ENCODE measurements at regions not wholly inside any gene's neighbourhood (a gene's known extent, or its start where the extent isn't known, plus 50 kb on each side); places are given as distances from the start of the nearest gene placed in this dataset.
"Not testable (repeated sequence)": the region's sequence is repeated elsewhere in the genome, so short reads cannot be mapped to it uniquely, and the experiment has no call there.

DNA sequence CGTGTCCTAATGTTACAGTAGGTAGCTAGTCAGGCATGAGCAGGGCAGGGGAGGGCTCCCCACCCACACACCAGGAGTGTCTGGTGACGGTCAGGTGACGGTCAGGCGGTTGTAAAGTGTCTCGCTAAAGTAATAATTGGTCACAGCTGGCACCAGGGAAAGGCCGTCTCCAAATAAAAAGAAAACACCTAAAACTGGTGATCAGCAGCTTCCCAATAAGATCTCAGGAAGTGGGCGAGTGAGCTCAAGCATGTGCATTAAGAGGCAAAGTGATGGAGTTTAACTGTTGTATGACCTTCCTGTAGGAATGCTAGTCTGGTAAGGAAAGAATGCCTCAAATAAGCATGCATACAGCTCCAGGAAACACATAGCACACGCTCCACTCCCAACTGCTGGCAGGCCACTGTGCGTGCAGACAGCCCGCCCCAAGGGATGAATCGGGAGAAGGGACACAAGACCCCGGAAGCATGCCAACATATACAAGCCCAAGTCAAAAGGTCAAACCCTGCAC is 177.1 kb downstream of the RNF144A start:
- H3K27ac ChIP-seq (ENCODE audit: low read length), result no peak overlapping the region
- no peaks in the 10 kb centered on the region for H3K9me3 ChIP-seq (ENCODE audit: control insufficient read depth, low read depth, low read length)
- H3K36me3 ChIP-seq (ENCODE audit: control insufficient read depth, insufficient read depth, low read length), result no peaks in the 10 kb centered on the region
- H3K4me1 ChIP-seq (ENCODE audit: control insufficient read depth, insufficient read depth, low read length), result peaks cover 6% of the 10 kb centered on the region
- DNase-seq, result peak in 1 of 2 donors; percentile 27
- no peaks in the 10 kb centered on the region for H3K27me3 ChIP-seq (ENCODE audit: control insufficient read depth, insufficient read depth, low read length)
- H3K4me3 ChIP-seq (ENCODE audit: low read length), result no peak overlapping the region
- WGBS (ENCODE audit: insufficient coverage, low lambda C conversion rate), result no CpG with 5 or more reads among the region's 12 CpGs

DNA sequence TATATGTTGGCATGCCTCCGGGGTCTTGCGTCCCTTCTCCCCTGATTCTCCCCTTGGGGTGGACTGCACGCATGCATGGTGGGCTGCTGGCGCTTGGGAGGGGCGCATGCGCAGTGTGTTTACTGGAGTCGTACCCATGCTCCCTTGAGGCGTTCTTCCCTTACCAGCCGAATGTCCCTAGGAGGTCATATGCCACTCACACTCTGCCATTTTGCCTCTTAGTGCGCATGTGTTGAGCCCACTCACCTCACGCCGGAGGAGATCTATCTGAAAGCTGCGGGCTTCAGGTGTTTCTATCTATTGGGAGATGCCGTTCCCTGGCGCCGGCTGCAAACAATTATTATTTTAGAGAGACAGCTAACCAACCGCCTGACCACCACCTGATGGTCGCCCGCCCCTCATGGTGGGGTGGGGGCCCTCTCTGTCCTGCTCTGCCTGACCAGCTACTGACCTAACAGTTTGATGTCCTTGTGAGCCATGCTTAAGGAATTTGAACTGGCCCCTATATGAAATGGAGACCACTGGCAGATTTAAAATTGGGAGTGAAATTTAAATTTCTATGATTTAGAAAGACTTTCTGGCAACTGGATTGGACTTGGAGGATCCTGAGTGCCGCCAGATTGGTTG is 179.6 kb downstream of the RNF144A start:
- Histone ChIP-seq H3K9me3 (ENCODE audit: control insufficient read depth, low read depth, low read length) (no peaks in the 10 kb centered on the region), H3K36me3 (ENCODE audit: control insufficient read depth, insufficient read depth, low read length) (no peaks in the 10 kb centered on the region), H3K4me1 (ENCODE audit: control insufficient read depth, insufficient read depth, low read length) (peaks cover 6% of the 10 kb centered on the region), H3K27ac (ENCODE audit: low read length) (no peak overlapping the region), H3K27me3 (ENCODE audit: control insufficient read depth, insufficient read depth, low read length) (no peaks in the 10 kb centered on the region), H3K4me3 (ENCODE audit: low read length) (no peak overlapping the region)
- no peak for DNase-seq
- WGBS (ENCODE audit: insufficient coverage, low lambda C conversion rate), result no CpG with 5 or more reads among the region's 20 CpGs

DNA sequence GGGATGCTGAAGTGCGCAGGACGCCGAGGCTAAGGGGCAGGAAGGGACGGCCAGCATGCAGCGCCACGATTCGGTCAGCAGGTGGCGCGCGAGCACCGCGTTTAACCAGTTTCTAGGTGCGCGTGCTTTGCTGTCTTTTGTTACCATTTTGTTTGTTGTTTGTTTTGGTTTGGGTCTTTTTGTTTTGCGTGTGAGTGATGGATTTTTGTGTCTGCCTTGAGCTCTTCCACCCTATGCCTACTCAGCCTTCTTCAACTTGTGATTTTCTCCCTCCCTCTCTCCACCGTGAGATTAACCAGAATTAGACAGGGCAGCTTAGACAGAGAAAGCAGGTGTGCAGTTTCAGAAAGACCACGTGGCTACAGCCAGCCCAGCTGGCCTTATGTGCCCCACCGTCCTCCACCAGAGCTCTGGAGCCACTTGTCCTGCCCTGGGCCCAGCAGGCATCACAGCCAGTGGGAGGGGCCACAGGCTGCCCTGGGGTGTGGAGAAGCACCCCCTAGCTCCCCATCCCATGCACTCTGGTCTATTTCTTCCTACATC is 180.2 kb downstream of the RNF144A start:
- Histone ChIP-seq H3K4me3 (ENCODE audit: low read length) (no peak overlapping the region), H3K4me1 (ENCODE audit: control insufficient read depth, insufficient read depth, low read length) (peaks cover 6% of the 10 kb centered on the region), H3K27me3 (ENCODE audit: control insufficient read depth, insufficient read depth, low read length) (no peaks in the 10 kb centered on the region), H3K27ac (ENCODE audit: low read length) (no peak overlapping the region), H3K9me3 (ENCODE audit: control insufficient read depth, low read depth, low read length) (no peaks in the 10 kb centered on the region), H3K36me3 (ENCODE audit: control insufficient read depth, insufficient read depth, low read length) (no peaks in the 10 kb centered on the region)
- no CpG with 5 or more reads among the region's 18 CpGs for WGBS (ENCODE audit: insufficient coverage, low lambda C conversion rate)
- peak; percentile 41 to 62 for DNase-seq

DNA sequence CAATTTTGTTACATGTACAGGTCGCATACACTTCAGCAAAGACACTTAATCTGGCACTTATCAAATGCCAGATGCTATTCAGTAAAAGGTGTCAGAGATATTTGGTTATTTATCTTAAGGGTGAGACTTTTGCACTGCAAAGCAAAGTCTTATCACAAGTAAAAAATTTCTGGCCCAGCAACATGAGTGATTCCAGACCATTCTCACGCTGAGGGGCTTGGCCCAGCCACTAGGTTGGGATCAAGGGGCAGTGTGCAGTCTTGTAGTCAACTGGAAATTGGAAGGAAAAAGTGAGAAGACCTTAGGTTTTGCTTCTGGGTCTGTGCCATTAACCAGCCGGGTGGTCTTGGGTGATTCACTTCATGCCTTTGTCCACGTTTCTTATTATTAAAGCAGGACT is 181.6 kb downstream of the RNF144A start:
- DNase-seq, result no peak
- no peak overlapping the region for H3K4me3 ChIP-seq (ENCODE audit: low read length)
- WGBS (ENCODE audit: insufficient coverage, low lambda C conversion rate), result no CpG with 5 or more reads among the region's 4 CpGs

DNA sequence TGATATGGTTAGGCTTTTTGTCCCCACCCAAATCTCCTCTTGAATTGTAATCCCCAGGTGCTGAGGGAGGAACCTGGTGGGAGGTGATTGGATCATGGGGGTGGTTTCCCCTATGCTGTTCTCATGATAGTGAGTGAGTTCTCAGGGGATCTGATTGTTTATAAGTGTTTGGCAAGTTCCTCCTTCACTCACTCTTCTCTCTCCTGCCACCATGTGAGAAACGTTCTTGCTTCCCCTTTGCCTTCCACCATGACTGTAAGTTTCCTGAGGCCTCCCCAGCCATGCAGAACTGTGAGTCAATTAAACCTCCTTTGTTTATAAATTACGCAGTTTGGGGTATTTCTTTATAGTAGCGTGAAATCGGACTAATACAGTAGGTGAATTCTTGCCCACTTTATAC is 182.5 kb downstream of the RNF144A start:
- not testable (repeated sequence) for H3K4me1 ChIP-seq (ENCODE audit: control insufficient read depth, insufficient read depth, low read length); H3K36me3 ChIP-seq (ENCODE audit: control insufficient read depth, insufficient read depth, low read length); H3K9me3 ChIP-seq (ENCODE audit: control insufficient read depth, low read depth, low read length); H3K4me3 ChIP-seq (ENCODE audit: low read length); H3K27me3 ChIP-seq (ENCODE audit: control insufficient read depth, insufficient read depth, low read length); DNase-seq; H3K27ac ChIP-seq (ENCODE audit: low read length)
- WGBS (ENCODE audit: insufficient coverage, low lambda C conversion rate), result 100% methylated on average over 2 of the region's 4 CpGs

More for the DNA sequence above, 181.6 kb downstream of the RNF144A start:
- Histone ChIP-seq H3K27ac (ENCODE audit: low read length) (no peak overlapping the region), H3K27me3 (ENCODE audit: control insufficient read depth, insufficient read depth, low read length) (no peaks in the 10 kb centered on the region), H3K9me3 (ENCODE audit: control insufficient read depth, low read depth, low read length) (no peaks in the 10 kb centered on the region), H3K4me1 (ENCODE audit: control insufficient read depth, insufficient read depth, low read length) (peaks cover 6% of the 10 kb centered on the region), H3K36me3 (ENCODE audit: control insufficient read depth, insufficient read depth, low read length) (no peaks in the 10 kb centered on the region)

DNA sequence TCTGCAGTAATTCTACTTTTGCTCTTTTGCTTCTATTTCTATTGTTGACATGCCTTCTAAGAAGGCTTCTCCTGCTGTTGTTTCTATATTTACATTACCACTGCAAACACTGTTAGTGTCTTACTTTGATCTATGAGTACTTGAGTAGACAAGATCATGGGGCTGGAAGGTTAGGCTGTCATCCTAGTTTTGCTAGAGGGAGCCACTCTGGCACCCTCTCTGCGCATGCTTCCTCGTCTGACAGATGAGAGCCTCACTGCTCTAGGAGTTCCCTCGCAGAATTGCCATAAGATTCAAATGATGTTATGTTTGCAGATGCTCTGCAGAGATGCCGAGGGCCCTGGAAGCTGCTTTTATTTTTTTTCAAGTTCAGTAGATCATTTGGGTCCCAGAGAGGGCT is 185.6 kb downstream of the RNF144A start:
- no peak for DNase-seq
- Histone ChIP-seq H3K36me3 (ENCODE audit: control insufficient read depth, insufficient read depth, low read length) (no peaks in the 10 kb centered on the region), H3K4me1 (ENCODE audit: control insufficient read depth, insufficient read depth, low read length) (no peaks in the 10 kb centered on the region), H3K27me3 (ENCODE audit: control insufficient read depth, insufficient read depth, low read length) (no peaks in the 10 kb centered on the region), H3K9me3 (ENCODE audit: control insufficient read depth, low read depth, low read length) (no peaks in the 10 kb centered on the region), H3K4me3 (ENCODE audit: low read length) (no peak overlapping the region), H3K27ac (ENCODE audit: low read length) (no peak overlapping the region)
- WGBS (ENCODE audit: insufficient coverage, low lambda C conversion rate), result no CpG with 5 or more reads among the region's 4 CpGs

DNA sequence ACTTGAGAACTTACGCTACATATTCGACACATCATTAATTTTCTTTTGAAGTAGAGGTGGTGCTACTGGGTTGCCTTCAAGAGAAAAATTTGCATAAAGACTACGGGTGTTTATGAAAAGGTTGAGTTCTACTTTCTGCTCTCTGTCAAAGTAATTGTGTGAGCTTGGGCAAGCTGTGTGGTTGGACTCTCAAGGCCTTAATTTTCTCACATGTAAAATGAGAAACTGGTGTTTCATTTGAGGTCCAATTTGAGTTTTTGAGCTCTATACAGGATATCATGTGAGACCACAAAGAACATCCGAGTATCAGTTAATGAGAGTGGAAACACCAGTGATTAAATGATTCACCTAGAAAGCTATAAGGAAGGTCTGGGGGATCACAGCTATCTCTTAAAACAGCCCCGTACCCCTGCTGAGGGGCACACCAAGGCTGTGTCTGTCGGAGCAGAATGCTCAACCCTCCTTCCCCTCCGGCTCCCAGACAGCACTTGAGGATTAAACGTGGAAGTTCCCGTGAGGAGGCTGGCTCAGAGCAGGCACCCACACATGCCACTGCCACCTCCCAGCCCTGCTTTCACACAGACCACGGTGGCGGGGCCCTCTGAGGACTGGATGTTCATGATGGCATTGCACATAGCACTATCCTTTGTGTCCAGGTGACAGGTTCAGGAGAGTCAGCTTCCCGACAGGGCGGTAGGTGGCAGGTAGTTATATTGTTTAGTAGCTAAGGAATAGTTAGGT is 191.8 kb downstream of the RNF144A start:
- H3K9me3 ChIP-seq (ENCODE audit: control insufficient read depth, low read depth, low read length), result no peaks in the 10 kb centered on the region
- no peaks in the 10 kb centered on the region for H3K27me3 ChIP-seq (ENCODE audit: control insufficient read depth, insufficient read depth, low read length)
- H3K4me3 ChIP-seq (ENCODE audit: low read length), result no peak overlapping the region
- no peaks in the 10 kb centered on the region for H3K4me1 ChIP-seq (ENCODE audit: control insufficient read depth, insufficient read depth, low read length)
- H3K27ac ChIP-seq (ENCODE audit: low read length), result no peak overlapping the region
- no peaks in the 10 kb centered on the region for H3K36me3 ChIP-seq (ENCODE audit: control insufficient read depth, insufficient read depth, low read length)
- no peak for DNase-seq
- WGBS (ENCODE audit: insufficient coverage, low lambda C conversion rate), result 86% methylated on average over 1 of the region's 13 CpGs

DNA sequence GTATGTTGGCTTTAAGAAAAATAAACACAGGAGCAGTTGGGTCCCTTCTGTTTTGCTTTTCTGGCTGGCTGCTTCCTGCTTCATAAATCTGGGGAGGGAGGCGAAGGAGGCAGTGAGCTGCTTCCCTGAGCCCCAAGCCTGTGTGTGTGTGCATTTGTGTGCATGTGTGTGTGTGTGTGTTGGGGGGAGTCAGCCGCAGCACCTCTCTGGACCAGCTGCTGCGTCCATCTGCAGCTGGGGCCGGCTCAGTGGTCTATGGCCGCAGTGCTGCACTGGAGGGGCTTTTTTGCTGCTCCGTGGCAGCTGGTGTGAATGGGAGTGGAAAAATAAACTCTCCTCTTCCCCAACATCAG is 192.3 kb downstream of the RNF144A start:
- Histone ChIP-seq H3K27me3 (ENCODE audit: control insufficient read depth, insufficient read depth, low read length) (no peaks in the 10 kb centered on the region), H3K4me3 (ENCODE audit: low read length) (no peak overlapping the region), H3K9me3 (ENCODE audit: control insufficient read depth, low read depth, low read length) (no peaks in the 10 kb centered on the region), H3K27ac (ENCODE audit: low read length) (no peak overlapping the region), H3K36me3 (ENCODE audit: control insufficient read depth, insufficient read depth, low read length) (no peaks in the 10 kb centered on the region), H3K4me1 (ENCODE audit: control insufficient read depth, insufficient read depth, low read length) (no peaks in the 10 kb centered on the region)
- no CpG with 5 or more reads among the region's 6 CpGs for WGBS (ENCODE audit: insufficient coverage, low lambda C conversion rate)
- no peak for DNase-seq

DNA sequence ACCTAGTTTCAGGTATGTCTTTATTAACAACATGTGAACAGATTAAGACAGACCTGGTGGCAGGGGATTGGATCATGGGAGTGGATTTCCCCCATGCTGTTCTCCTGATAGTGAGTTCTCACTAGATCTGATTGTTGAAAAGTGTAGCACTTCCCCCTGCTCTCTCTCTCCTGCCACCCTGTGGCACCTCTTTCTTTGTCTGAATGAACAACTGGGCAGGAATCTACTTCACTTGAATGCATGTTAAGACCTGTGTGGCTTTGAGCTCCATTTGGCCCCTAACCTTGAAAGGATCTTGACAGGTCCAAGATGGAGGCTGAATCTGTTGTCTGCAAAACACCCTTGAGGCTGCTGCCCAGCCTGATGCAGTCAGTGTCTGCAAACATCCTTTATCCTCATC is 194.4 kb downstream of the RNF144A start:
- no peaks in the 10 kb centered on the region for H3K27me3 ChIP-seq (ENCODE audit: control insufficient read depth, insufficient read depth, low read length)
- H3K27ac ChIP-seq (ENCODE audit: low read length), result no peak overlapping the region
- no peaks in the 10 kb centered on the region for H3K9me3 ChIP-seq (ENCODE audit: control insufficient read depth, low read depth, low read length)
- no peaks in the 10 kb centered on the region for H3K4me1 ChIP-seq (ENCODE audit: control insufficient read depth, insufficient read depth, low read length)
- H3K4me3 ChIP-seq (ENCODE audit: low read length), result no peak overlapping the region
- H3K36me3 ChIP-seq (ENCODE audit: control insufficient read depth, insufficient read depth, low read length), result no peaks in the 10 kb centered on the region
- DNase-seq, result no peak

DNA sequence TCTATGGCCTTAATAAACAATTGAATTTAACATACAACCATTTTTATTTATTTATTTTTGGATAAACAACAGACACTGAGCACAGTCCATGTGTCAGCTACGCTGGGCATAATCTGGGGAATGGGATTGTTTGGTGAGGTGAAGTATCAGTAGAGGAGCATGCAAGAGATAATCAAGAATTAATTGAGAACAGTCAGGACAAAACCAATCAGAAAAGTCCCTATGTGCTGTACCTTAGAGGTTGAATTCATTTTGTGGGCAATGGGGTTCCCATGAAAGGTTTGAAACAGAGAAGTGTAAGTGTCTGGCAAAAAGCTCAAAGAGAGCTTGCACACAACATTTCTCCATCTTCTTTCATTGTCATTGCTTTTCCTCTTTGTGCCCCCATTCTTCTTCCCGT is 198.2 kb downstream of the RNF144A start:
- no peak for DNase-seq
- Histone ChIP-seq H3K27me3 (ENCODE audit: control insufficient read depth, insufficient read depth, low read length) (no peaks in the 10 kb centered on the region), H3K36me3 (ENCODE audit: control insufficient read depth, insufficient read depth, low read length) (no peaks in the 10 kb centered on the region), H3K4me3 (ENCODE audit: low read length) (no peak overlapping the region), H3K27ac (ENCODE audit: low read length) (no peak overlapping the region), H3K9me3 (ENCODE audit: control insufficient read depth, low read depth, low read length) (no peaks in the 10 kb centered on the region), H3K4me1 (ENCODE audit: control insufficient read depth, insufficient read depth, low read length) (no peaks in the 10 kb centered on the region)
- 92% methylated on average over 2 of the region's 2 CpGs for WGBS (ENCODE audit: insufficient coverage, low lambda C conversion rate)
